GM23338 (cell line): ENCODE measurements at regions not wholly inside any gene's neighbourhood (a gene's known extent, or its start where the extent isn't known, plus 50 kb on each side); places are given as distances from the start of the nearest gene placed in this dataset.

Experiments used
- ATAC-seq: fragments of 200-7000 bp; cut with Tn5 transposase; 3 replicates; pipeline ENCODE4 v1.9.1; 2020
- DNase-seq: peaks from one replicate; pipeline ENCODE4 v3.0.0-alpha.2; 2015; ENCODE audit warnings: low spot score
- H2AFZ ChIP-seq: fragments of 200-600 bp; sonication (generic); 2 replicates; pipeline ENCODE4 v1.8.0; 2016; ENCODE audit warnings: antibody characterized with exemption, mild to moderate bottlenecking, moderate library complexity
- H3F3A ChIP-seq: fragments of 200-600 bp; sonication (generic); replicated peaks from 2 replicates; pipeline ENCODE4 v1.8.0; 2017; ENCODE audit warnings: antibody characterized with exemption, mixed run types, low read depth
- H3K27ac ChIP-seq: fragments of 200-600 bp; sonication (generic); 2 replicates; pipeline ENCODE4 v1.6.1; 2016; ENCODE audit warnings: low read depth
- H3K27me3 ChIP-seq: fragments of 200-600 bp; sonication (generic); 2 replicates; pipeline ENCODE4 v1.8.0; 2016; ENCODE audit warnings: mild to moderate bottlenecking, mixed run types, moderate library complexity; ENCODE audit not compliant: insufficient read depth
- H3K36me3 ChIP-seq: fragments of 200-600 bp; sonication (generic); 2 replicates; pipeline ENCODE4 v1.8.0; 2016; ENCODE audit warnings: mild to moderate bottlenecking; ENCODE audit not compliant: insufficient read depth
- H3K4me1 ChIP-seq: fragments of 200-600 bp; sonication (generic); 2 replicates; pipeline ENCODE4 v1.8.0; 2016; ENCODE audit warnings: mild to moderate bottlenecking, moderate library complexity; ENCODE audit not compliant: insufficient read depth
- H3K4me2 ChIP-seq: fragments of 200-600 bp; sonication (generic); 2 replicates; pipeline ENCODE4 v1.7.1; 2017; ENCODE audit warnings: mixed run types
- H3K4me3 ChIP-seq: fragments of 200-600 bp; sonication (generic); 2 replicates; pipeline ENCODE4 v1.6.1; 2016; ENCODE audit warnings: mixed run types
- H3K79me2 ChIP-seq: fragments of 200-600 bp; sonication (generic); replicated peaks from 2 replicates; pipeline ENCODE4 v1.8.0; 2017; ENCODE audit warnings: mild to moderate bottlenecking; ENCODE audit not compliant: insufficient read depth
- H3K9me2 ChIP-seq: fragments of 200-600 bp; sonication (generic); 2 replicates; pipeline ENCODE4 v1.8.0; 2017; ENCODE audit not compliant: insufficient read depth
- H4K20me1 ChIP-seq: fragments of 200-600 bp; sonication (generic); replicated peaks from 2 replicates; pipeline ENCODE4 v1.8.0; 2017; ENCODE audit warnings: mild to moderate bottlenecking; ENCODE audit not compliant: insufficient read depth
- H3K27ac Mint-ChIP-seq: 2 replicates; pipeline ENCODE4 v1.8.0; 2020; ENCODE audit warnings: inconsistent platforms, mild to moderate bottlenecking, moderate library complexity, mixed read lengths
- H3K27me3 Mint-ChIP-seq: 3 replicates; pipeline ENCODE4 v1.8.0; 2022; ENCODE audit warnings: low read depth, mild to moderate bottlenecking, moderate library complexity, mixed read lengths, inconsistent platforms; ENCODE audit not compliant: insufficient read depth, poor library complexity
- H3K36me3 Mint-ChIP-seq: 3 replicates; pipeline ENCODE4 v1.8.0; 2021; ENCODE audit warnings: low read depth, mild to moderate bottlenecking, inconsistent platforms, moderate library complexity, mixed read lengths
- H3K4me1 Mint-ChIP-seq: 3 replicates; pipeline ENCODE4 v1.8.0; 2020; ENCODE audit warnings: mild to moderate bottlenecking, inconsistent platforms, mixed read lengths
- H3K4me3 Mint-ChIP-seq: 3 replicates; pipeline ENCODE4 v1.8.0; 2021; ENCODE audit warnings: moderate library complexity, mild to moderate bottlenecking, inconsistent platforms, mixed read lengths
- H3K9me3 Mint-ChIP-seq: 3 replicates; pipeline ENCODE4 v1.8.0; 2020; ENCODE audit warnings: moderate library complexity, mild to moderate bottlenecking, inconsistent platforms, mixed read lengths
- CREB1 ChIP-seq: fragments of 250-450 bp; sonication (Bioruptor Pico); IDR thresholded peaks from 2 replicates; pipeline ENCODE4 v1.5.0; 2020; ENCODE audit warnings: low read depth, mild to moderate bottlenecking, moderate library complexity
- EZH2 ChIP-seq: fragments of 200-600 bp; sonication (generic); IDR thresholded peaks from one replicate; pipeline ENCODE4 v1.8.0; 2017; ENCODE audit warnings: antibody characterized with exemption, mild to moderate bottlenecking, low read depth; ENCODE audit not compliant: unreplicated experiment
- JUNB ChIP-seq: IDR thresholded peaks from one replicate; pipeline ENCODE4 v1.6.1; 2016; ENCODE audit warnings: antibody characterized with exemption; ENCODE audit not compliant: unreplicated experiment
- NANOG ChIP-seq: IDR thresholded peaks from 2 replicates; pipeline ENCODE4 v1.6.1; 2016; ENCODE audit warnings: antibody characterized with exemption, borderline replicate concordance
- POLR2AphosphoS5 ChIP-seq: IDR thresholded peaks from 2 replicates; pipeline ENCODE4 v1.6.1; 2016; ENCODE audit warnings: antibody characterized with exemption, low read depth
- STAT1 ChIP-seq: IDR thresholded peaks from one replicate; pipeline ENCODE4 v1.6.1; 2016; ENCODE audit warnings: antibody characterized with exemption; ENCODE audit not compliant: unreplicated experiment
- ZNF114 ChIP-seq: fragments of 250-450 bp; sonication (Bioruptor Pico); IDR thresholded peaks from 2 replicates; pipeline ENCODE4 v1.5.0; 2020; ENCODE audit warnings: mild to moderate bottlenecking, moderate library complexity
- ZNF331 ChIP-seq: fragments of 250-450 bp; sonication (Bioruptor Pico); IDR thresholded peaks from 2 replicates; pipeline ENCODE4 v1.5.0; 2020; ENCODE audit warnings: low read depth, mild to moderate bottlenecking, moderate library complexity
- TF ChIP-seq, protein P1 (sequence below), 2 experiments: fragments of 200-600 bp in 1 of 2; sonication (generic) in 1 of 2; conservative IDR thresholded peaks; 2 replicates each; pipeline versions ENCODE4 v1.5.1 to v1.6.1; 2016 to 2017; ENCODE audit warnings: antibody characterized with exemption in 2 of 2, low read depth in 2 of 2, mild to moderate bottlenecking in 2 of 2, moderate library complexity in 1 of 2
- TF ChIP-seq, protein P2 (sequence below): IDR thresholded peaks from 2 replicates; pipeline ENCODE4 v1.6.1; 2016; ENCODE audit warnings: antibody characterized with exemption
- TF ChIP-seq, protein P3 (sequence below): fragments of 250-450 bp; sonication (Bioruptor Pico); IDR thresholded peaks from 2 replicates; pipeline ENCODE4 v1.5.0; 2020; ENCODE audit warnings: mild to moderate bottlenecking, moderate library complexity

DNA sequence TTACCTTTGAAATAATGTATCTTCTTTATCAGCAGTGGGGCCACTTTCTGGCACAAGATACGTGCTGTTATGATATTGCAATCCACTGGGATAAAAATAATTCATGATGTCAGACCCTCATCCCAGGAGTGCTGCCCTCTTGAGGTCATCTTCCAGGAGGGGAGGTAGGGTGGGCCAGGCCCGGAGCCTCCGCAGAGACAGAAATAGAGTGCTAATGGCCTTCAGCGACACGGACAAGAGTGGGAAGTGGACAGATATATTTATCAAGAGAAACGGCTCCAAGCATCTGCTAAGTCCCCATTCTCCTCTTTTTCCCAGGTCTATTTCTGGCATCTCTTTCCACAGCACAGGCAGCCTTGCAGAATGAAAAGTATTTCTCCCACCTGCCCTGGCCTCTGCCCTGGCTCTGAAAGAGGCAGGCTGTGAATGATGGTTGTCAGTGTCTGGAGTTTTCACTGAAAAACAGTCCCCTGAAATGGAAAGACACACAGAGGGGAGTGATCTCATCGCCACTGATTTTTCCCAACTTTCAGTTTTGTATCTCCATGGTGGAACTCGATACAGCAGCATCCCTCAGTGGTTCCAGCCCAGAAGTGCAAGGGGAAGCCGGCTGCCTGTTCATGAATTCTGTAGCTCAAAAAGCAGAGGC, 251.7 kb upstream of the MYO3A start:
- Histone ChIP-seq H2AFZ (peak overlapping the region; percentile 38; the same call in 1 of the 2 replicates), H3K27me3 (no peaks in the 10 kb centered on the region), H3K9me2 (no peaks in the 10 kb centered on the region; the same call in 1 of the 2 replicates), H3F3A (no peaks in the 10 kb centered on the region), H3K4me1 (no peaks in the 10 kb centered on the region), H3K4me2 (no peak overlapping the region), H4K20me1 (no peaks in the 10 kb centered on the region), H3K27ac (no peak overlapping the region), H3K4me3 (no peak overlapping the region), H3K36me3 (no peaks in the 10 kb centered on the region), H3K79me2 (no peaks in the 10 kb centered on the region)
- H3K4me1 Mint-ChIP-seq = no peaks in the 10 kb centered on the region
- H3K9me3 Mint-ChIP-seq = no peaks in the 10 kb centered on the region
- no peak overlapping the region for H3K27ac Mint-ChIP-seq
- TF ChIP-seq, protein P1, sequence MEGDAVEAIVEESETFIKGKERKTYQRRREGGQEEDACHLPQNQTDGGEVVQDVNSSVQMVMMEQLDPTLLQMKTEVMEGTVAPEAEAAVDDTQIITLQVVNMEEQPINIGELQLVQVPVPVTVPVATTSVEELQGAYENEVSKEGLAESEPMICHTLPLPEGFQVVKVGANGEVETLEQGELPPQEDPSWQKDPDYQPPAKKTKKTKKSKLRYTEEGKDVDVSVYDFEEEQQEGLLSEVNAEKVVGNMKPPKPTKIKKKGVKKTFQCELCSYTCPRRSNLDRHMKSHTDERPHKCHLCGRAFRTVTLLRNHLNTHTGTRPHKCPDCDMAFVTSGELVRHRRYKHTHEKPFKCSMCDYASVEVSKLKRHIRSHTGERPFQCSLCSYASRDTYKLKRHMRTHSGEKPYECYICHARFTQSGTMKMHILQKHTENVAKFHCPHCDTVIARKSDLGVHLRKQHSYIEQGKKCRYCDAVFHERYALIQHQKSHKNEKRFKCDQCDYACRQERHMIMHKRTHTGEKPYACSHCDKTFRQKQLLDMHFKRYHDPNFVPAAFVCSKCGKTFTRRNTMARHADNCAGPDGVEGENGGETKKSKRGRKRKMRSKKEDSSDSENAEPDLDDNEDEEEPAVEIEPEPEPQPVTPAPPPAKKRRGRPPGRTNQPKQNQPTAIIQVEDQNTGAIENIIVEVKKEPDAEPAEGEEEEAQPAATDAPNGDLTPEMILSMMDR (conservative IDR thresholded peaks at IDR 0.05; ENCODE audit: low read depth in 2 of 2) = peak; percentile 48 to 68
- no peak for TF ChIP-seq CREB1
- no peak overlapping the region for H3K4me3 Mint-ChIP-seq
- DNase-seq = peak; percentile 41
- no peaks in the 10 kb centered on the region for H3K36me3 Mint-ChIP-seq
- H3K27me3 Mint-ChIP-seq = no peaks in the 10 kb centered on the region
- peak; percentile 72 for ATAC-seq

DNA sequence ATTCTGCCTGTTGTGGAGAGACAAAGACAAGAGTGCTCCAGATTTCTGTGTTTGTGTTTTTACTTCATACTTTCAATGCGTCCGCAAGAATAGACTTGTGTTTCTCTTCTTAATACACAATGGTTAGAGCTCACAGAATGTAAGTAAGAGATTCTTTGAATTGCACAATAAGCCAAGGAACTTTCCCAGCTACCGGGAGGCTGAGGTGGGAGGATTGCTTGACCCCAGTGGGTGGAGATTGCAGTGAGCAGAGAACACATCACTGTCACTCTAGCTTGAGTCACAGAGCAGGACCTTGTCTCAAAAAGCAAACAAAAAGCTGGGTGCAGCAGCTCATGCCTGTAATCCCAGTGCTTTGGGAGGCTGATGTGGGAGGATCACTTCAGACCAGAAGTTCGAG, 250.7 kb upstream of the MYO3A start:
- Histone ChIP-seq H4K20me1 (no peaks in the 10 kb centered on the region), H2AFZ (no peak overlapping the region), H3K9me2 (no peaks in the 10 kb centered on the region; the same call in 1 of the 2 replicates), H3K79me2 (no peaks in the 10 kb centered on the region), H3K27ac (no peak overlapping the region), H3K4me2 (no peak overlapping the region), H3K36me3 (no peaks in the 10 kb centered on the region), H3F3A (no peaks in the 10 kb centered on the region), H3K4me1 (no peaks in the 10 kb centered on the region), H3K4me3 (no peak overlapping the region), H3K27me3 (no peaks in the 10 kb centered on the region)
- Mint-ChIP-seq H3K27ac (no peak overlapping the region), H3K4me3 (no peak overlapping the region), H3K4me1 (no peaks in the 10 kb centered on the region), H3K36me3 (no peaks in the 10 kb centered on the region), H3K27me3 (no peaks in the 10 kb centered on the region), H3K9me3 (no peaks in the 10 kb centered on the region)
- DNase-seq (no peak), ATAC-seq (no peak)
- TF ChIP-seq, protein P2, sequence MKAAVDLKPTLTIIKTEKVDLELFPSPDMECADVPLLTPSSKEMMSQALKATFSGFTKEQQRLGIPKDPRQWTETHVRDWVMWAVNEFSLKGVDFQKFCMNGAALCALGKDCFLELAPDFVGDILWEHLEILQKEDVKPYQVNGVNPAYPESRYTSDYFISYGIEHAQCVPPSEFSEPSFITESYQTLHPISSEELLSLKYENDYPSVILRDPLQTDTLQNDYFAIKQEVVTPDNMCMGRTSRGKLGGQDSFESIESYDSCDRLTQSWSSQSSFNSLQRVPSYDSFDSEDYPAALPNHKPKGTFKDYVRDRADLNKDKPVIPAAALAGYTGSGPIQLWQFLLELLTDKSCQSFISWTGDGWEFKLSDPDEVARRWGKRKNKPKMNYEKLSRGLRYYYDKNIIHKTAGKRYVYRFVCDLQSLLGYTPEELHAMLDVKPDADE = no peak
- TF ChIP-seq, protein P3, sequence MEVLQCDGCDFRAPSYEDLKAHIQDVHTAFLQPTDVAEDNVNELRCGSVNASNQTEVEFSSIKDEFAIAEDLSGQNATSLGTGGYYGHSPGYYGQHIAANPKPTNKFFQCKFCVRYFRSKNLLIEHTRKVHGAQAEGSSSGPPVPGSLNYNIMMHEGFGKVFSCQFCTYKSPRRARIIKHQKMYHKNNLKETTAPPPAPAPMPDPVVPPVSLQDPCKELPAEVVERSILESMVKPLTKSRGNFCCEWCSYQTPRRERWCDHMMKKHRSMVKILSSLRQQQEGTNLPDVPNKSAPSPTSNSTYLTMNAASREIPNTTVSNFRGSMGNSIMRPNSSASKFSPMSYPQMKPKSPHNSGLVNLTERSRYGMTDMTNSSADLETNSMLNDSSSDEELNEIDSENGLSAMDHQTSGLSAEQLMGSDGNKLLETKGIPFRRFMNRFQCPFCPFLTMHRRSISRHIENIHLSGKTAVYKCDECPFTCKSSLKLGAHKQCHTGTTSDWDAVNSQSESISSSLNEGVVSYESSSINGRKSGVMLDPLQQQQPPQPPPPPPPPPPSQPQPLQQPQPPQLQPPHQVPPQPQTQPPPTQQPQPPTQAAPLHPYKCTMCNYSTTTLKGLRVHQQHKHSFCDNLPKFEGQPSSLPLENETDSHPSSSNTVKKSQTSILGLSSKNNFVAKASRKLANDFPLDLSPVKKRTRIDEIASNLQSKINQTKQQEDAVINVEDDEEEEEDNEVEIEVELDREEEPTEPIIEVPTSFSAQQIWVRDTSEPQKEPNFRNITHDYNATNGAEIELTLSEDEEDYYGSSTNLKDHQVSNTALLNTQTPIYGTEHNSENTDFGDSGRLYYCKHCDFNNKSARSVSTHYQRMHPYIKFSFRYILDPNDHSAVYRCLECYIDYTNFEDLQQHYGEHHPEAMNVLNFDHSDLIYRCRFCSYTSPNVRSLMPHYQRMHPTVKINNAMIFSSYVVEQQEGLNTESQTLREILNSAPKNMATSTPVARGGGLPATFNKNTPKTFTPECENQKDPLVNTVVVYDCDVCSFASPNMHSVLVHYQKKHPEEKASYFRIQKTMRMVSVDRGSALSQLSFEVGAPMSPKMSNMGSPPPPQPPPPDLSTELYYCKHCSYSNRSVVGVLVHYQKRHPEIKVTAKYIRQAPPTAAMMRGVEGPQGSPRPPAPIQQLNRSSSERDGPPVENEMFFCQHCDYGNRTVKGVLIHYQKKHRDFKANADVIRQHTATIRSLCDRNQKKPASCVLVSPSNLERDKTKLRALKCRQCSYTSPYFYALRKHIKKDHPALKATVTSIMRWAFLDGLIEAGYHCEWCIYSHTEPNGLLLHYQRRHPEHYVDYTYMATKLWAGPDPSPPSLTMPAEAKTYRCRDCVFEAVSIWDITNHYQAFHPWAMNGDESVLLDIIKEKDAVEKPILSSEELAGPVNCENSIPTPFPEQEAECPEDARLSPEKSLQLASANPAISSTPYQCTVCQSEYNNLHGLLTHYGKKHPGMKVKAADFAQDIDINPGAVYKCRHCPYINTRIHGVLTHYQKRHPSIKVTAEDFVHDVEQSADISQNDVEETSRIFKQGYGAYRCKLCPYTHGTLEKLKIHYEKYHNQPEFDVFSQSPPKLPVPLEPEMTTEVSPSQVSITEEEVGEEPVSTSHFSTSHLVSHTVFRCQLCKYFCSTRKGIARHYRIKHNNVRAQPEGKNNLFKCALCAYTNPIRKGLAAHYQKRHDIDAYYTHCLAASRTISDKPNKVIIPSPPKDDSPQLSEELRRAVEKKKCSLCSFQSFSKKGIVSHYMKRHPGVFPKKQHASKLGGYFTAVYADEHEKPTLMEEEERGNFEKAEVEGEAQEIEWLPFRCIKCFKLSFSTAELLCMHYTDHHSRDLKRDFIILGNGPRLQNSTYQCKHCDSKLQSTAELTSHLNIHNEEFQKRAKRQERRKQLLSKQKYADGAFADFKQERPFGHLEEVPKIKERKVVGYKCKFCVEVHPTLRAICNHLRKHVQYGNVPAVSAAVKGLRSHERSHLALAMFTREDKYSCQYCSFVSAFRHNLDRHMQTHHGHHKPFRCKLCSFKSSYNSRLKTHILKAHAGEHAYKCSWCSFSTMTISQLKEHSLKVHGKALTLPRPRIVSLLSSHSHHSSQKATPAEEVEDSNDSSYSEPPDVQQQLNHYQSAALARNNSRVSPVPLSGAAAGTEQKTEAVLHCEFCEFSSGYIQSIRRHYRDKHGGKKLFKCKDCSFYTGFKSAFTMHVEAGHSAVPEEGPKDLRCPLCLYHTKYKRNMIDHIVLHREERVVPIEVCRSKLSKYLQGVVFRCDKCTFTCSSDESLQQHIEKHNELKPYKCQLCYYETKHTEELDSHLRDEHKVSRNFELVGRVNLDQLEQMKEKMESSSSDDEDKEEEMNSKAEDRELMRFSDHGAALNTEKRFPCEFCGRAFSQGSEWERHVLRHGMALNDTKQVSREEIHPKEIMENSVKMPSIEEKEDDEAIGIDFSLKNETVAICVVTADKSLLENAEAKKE (CRISPR knock-in tag) = no peak
- TF ChIP-seq NANOG (no peak), STAT1 (no peak), EZH2 (no peak), ZNF114 (CRISPR knock-in tag) (no peak), JUNB (no peak), ZNF331 (no peak), POLR2AphosphoS5 (no peak)
- TF ChIP-seq, protein P1 (conservative IDR thresholded peaks at IDR 0.05; ENCODE audit: low read depth in 2 of 2) = no peak
